Astrocyte (in vitro differentiated cells and primary cell): ENCODE measurements at regions not wholly inside any gene's neighbourhood (a gene's known extent, or its start where the extent isn't known, plus 50 kb on each side); places are given as distances from the start of the nearest gene placed in this dataset.

Experiments
- DNase-seq: peaks from one replicate; pipeline ENCODE4 v3.0.0-alpha.2; 2010; ENCODE audit warnings: low read depth
- FAIRE-seq: peaks from 2 replicates; lab custom pipeline; 2011; peaks lifted over from hg19 to GRCh38; lab: Jason Lieb, UNC
- H2AFZ ChIP-seq: 2 replicates; pipeline ENCODE4 v1.6.0; 2012; ENCODE audit warnings: low read depth, low read length, inconsistent platforms
- H3K27ac ChIP-seq: 2 replicates; pipeline ENCODE4 v1.5.1; 2011; ENCODE audit warnings: low read depth, low read length, inconsistent platforms
- H3K27me3 ChIP-seq: 2 replicates; pipeline ENCODE4 v1.6.0; 2011; ENCODE audit warnings: low read length, inconsistent platforms; ENCODE audit not compliant: insufficient read depth
- H3K36me3 ChIP-seq: 2 replicates; pipeline ENCODE4 v1.5.1; 2011; ENCODE audit warnings: low read length, inconsistent platforms; ENCODE audit not compliant: insufficient read depth
- H3K4me1 ChIP-seq: 2 replicates; pipeline ENCODE4 v1.5.1; 2011; ENCODE audit warnings: low read length, inconsistent platforms; ENCODE audit not compliant: insufficient read depth
- H3K4me2 ChIP-seq: 2 replicates; pipeline ENCODE4 v1.6.0; 2012; ENCODE audit warnings: low read length, inconsistent platforms
- H3K4me3 ChIP-seq: 2 replicates; pipeline ENCODE4 v1.5.1; 2011; ENCODE audit warnings: low read depth, mild to moderate bottlenecking, low read length, inconsistent platforms; ENCODE audit not compliant: insufficient read depth
- H3K79me2 ChIP-seq: 2 replicates; pipeline ENCODE4 v1.6.0; 2012; ENCODE audit warnings: mild to moderate bottlenecking, low read length, inconsistent platforms; ENCODE audit not compliant: insufficient read depth
- H3K9ac ChIP-seq: 2 replicates; pipeline ENCODE4 v1.6.0; 2012; ENCODE audit warnings: mild to moderate bottlenecking, low read length, inconsistent platforms
- H3K9me3 ChIP-seq: 2 replicates; pipeline ENCODE4 v1.5.1; 2012; ENCODE audit warnings: low read depth, mild to moderate bottlenecking, low read length, inconsistent platforms; ENCODE audit not compliant: insufficient read depth
- H4K20me1 ChIP-seq: 2 replicates; pipeline ENCODE4 v1.6.0; 2012; ENCODE audit warnings: low read length, inconsistent platforms; ENCODE audit not compliant: insufficient read depth
- H3K27ac Mint-ChIP-seq: one replicate; pipeline ENCODE4 v1.8.0; 2021; ENCODE audit warnings: mild to moderate bottlenecking, mixed read lengths; ENCODE audit not compliant: unreplicated experiment
- H3K27me3 Mint-ChIP-seq: one replicate; pipeline ENCODE4 v1.8.0; 2021; ENCODE audit warnings: low read depth, mixed read lengths; ENCODE audit not compliant: unreplicated experiment
- H3K36me3 Mint-ChIP-seq: one replicate; pipeline ENCODE4 v1.8.0; 2021; ENCODE audit warnings: low read depth, mixed read lengths; ENCODE audit not compliant: unreplicated experiment
- H3K4me1 Mint-ChIP-seq: one replicate; pipeline ENCODE4 v1.8.0; 2021; ENCODE audit warnings: low read depth, mixed read lengths; ENCODE audit not compliant: unreplicated experiment
- H3K4me3 Mint-ChIP-seq: one replicate; pipeline ENCODE4 v1.8.0; 2021; ENCODE audit warnings: mild to moderate bottlenecking, moderate library complexity, mixed read lengths; ENCODE audit not compliant: unreplicated experiment
- H3K9me3 Mint-ChIP-seq: one replicate; pipeline ENCODE4 v1.8.0; 2021; ENCODE audit warnings: mild to moderate bottlenecking, mixed read lengths; ENCODE audit not compliant: unreplicated experiment
- EZH2 ChIP-seq: IDR thresholded peaks from 2 replicates; pipeline ENCODE4 v1.6.1; 2012; ENCODE audit warnings: mild to moderate bottlenecking, low read length, inconsistent platforms; ENCODE audit not compliant: insufficient read depth
- TF ChIP-seq, protein P1 (sequence below): IDR thresholded peaks from 2 replicates; pipeline ENCODE4 v1.5.1; 2011; ENCODE audit warnings: low read depth, mild to moderate bottlenecking, inconsistent platforms, low read length, moderate library complexity; ENCODE audit not compliant: insufficient read depth

DNA sequence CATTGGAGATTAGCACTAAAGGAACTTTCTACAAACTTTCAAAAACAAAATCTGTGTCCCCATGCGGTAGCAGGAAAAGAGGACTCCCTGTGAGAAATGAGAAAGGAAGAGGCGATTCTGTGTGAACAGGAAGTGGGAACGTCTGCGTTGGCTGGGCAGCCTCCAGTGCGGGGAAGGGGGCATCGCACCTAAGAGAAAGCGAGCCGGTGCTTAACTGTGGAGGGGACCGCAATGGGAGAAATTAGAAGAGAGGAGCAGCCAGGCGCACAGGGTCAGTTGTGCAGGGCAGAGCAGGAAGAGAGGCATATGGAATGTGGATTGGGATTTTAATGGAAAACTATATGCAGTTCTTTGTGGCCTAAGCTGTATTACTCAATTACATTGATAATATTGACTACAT is 77.4 kb upstream of the DOCK9 start:
- H3K4me1 ChIP-seq = no peaks in the 10 kb centered on the region
- Mint-ChIP-seq H3K36me3 (peaks cover 4% of the 10 kb centered on the region), H3K9me3 (no peaks in the 10 kb centered on the region), H3K4me1 (peaks cover 16% of the 10 kb centered on the region), H3K4me3 (no peak overlapping the region), H3K27ac (peak overlapping the region; percentile 8), H3K27me3 (no peaks in the 10 kb centered on the region)
- no peaks in the 10 kb centered on the region for H3K27me3 ChIP-seq
- no peak overlapping the region for H3K4me3 ChIP-seq
- no peaks in the 10 kb centered on the region for H3K9me3 ChIP-seq
- no peak overlapping the region for H3K9ac ChIP-seq
- DNase-seq (no peak), FAIRE-seq (no peak)
- H3K27ac ChIP-seq = no peak overlapping the region
- H3K4me2 ChIP-seq = no peak overlapping the region
- H4K20me1 ChIP-seq = no peaks in the 10 kb centered on the region
- H3K36me3 ChIP-seq = no peaks in the 10 kb centered on the region
- TF ChIP-seq, protein P1, sequence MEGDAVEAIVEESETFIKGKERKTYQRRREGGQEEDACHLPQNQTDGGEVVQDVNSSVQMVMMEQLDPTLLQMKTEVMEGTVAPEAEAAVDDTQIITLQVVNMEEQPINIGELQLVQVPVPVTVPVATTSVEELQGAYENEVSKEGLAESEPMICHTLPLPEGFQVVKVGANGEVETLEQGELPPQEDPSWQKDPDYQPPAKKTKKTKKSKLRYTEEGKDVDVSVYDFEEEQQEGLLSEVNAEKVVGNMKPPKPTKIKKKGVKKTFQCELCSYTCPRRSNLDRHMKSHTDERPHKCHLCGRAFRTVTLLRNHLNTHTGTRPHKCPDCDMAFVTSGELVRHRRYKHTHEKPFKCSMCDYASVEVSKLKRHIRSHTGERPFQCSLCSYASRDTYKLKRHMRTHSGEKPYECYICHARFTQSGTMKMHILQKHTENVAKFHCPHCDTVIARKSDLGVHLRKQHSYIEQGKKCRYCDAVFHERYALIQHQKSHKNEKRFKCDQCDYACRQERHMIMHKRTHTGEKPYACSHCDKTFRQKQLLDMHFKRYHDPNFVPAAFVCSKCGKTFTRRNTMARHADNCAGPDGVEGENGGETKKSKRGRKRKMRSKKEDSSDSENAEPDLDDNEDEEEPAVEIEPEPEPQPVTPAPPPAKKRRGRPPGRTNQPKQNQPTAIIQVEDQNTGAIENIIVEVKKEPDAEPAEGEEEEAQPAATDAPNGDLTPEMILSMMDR = no peak
- TF ChIP-seq EZH2 = no peak
- no peak overlapping the region for H2AFZ ChIP-seq
- no peaks in the 10 kb centered on the region for H3K79me2 ChIP-seq

DNA sequence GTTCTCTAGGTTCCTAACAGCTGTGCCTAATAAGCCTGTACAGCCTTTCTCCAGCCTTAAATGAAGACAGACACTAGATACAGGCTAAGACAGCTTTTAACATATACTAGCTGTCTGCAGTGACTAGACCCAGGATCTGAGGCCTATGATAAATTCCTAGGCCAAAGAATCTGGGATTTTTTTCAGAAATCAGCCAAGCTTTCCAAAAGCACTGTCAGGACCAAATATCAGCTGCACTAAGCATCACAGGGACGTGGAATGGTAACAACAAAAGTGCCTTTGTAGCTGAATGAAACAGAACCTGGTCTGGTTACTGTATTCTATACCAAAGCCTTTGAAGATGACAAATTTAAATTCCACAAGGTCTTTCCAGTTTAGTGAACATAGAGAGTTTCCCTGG is 77.9 kb upstream of the DOCK9 start:
- no peak for FAIRE-seq
- no peaks in the 10 kb centered on the region for H4K20me1 ChIP-seq
- no peak overlapping the region for H3K4me2 ChIP-seq
- DNase-seq = no peak
- H3K36me3 ChIP-seq = no peaks in the 10 kb centered on the region
- H3K27me3 ChIP-seq = no peaks in the 10 kb centered on the region
- Mint-ChIP-seq H3K4me3 (no peak overlapping the region), H3K9me3 (no peaks in the 10 kb centered on the region), H3K4me1 (peaks cover 16% of the 10 kb centered on the region), H3K36me3 (peaks cover 4% of the 10 kb centered on the region), H3K27me3 (no peaks in the 10 kb centered on the region), H3K27ac (no peak overlapping the region)
- TF ChIP-seq, protein P1 = no peak
- TF ChIP-seq EZH2 = no peak
- H3K79me2 ChIP-seq = no peaks in the 10 kb centered on the region
- no peak overlapping the region for H3K4me3 ChIP-seq
- no peak overlapping the region for H3K9ac ChIP-seq
- H3K27ac ChIP-seq = no peak overlapping the region
- H2AFZ ChIP-seq = no peak overlapping the region
- no peaks in the 10 kb centered on the region for H3K4me1 ChIP-seq
- H3K9me3 ChIP-seq = no peaks in the 10 kb centered on the region

DNA sequence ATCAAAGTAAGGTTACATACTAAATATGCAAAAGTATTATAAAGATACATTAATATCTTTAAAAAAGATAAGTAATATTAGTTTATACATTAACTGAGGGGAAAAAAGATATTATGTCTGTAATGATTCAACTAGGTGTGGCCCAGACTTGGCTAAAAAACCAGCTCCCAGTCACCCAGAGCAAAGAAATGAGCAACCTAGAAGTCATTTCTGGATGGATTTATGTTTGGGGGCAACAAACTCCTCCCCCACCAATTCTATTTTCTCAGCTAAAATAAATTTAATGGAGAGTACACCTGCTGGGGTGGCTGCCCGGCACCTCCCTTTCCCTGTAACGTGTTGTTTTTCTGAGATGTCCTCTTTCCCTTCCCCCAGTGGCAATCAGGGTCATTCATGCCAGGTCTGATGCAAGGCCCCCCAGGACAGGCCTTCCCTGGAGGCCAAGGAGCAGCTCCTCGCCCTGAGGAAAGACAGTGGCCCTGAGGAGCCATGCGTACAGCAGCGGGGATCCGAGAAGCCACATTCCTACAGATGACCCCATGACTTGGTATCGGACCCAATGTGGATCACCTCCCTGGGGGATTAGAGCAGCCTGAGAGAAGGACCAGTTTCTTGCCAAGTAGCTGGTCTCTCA is 78.6 kb upstream of the DOCK9 start:
- H3K36me3 ChIP-seq = no peaks in the 10 kb centered on the region
- no peaks in the 10 kb centered on the region for H3K27me3 Mint-ChIP-seq
- peaks cover 16% of the 10 kb centered on the region for H3K4me1 Mint-ChIP-seq
- no peak overlapping the region for H3K4me3 ChIP-seq
- no peak overlapping the region for H3K9ac ChIP-seq
- no peaks in the 10 kb centered on the region for H4K20me1 ChIP-seq
- H3K4me2 ChIP-seq = no peak overlapping the region
- no peaks in the 10 kb centered on the region for H3K9me3 Mint-ChIP-seq
- no peaks in the 10 kb centered on the region for H3K4me1 ChIP-seq
- FAIRE-seq (no peak), DNase-seq (no peak)
- H3K9me3 ChIP-seq = no peaks in the 10 kb centered on the region
- TF ChIP-seq, protein P1 = no peak
- no peak overlapping the region for H3K27ac ChIP-seq
- H2AFZ ChIP-seq = no peak overlapping the region
- peaks cover 4% of the 10 kb centered on the region for H3K36me3 Mint-ChIP-seq
- H3K79me2 ChIP-seq = no peaks in the 10 kb centered on the region
- H3K27ac Mint-ChIP-seq = no peak overlapping the region
- H3K4me3 Mint-ChIP-seq = no peak overlapping the region
- H3K27me3 ChIP-seq = no peaks in the 10 kb centered on the region
